HCT116 (cell line): ENCODE measurements at regions not wholly inside any gene's neighbourhood (a gene's known extent, or its start where the extent isn't known, plus 50 kb on each side); places are given as distances from the start of the nearest gene placed in this dataset.

Source experiments
- ATAC-seq: fragments of 200-7000 bp; cut with Tn5 transposase; 2 replicates; pipeline ENCODE4 v1.9.1; 2020; ENCODE audit warnings: mild to moderate bottlenecking, moderate library complexity
- BruUV-seq: library from RNA; stranded (reverse); fragments of 400-500 nt; replicated peaks from 2 replicates; lab custom pipeline; 2021; lab: Mats Ljungman, UMichigan
- CTCF ChIA-PET: fragments of 300-600 bp; sonication (Branson Sonifier 250); formaldehyde crosslinking; loops from one replicate; lab custom pipeline; 2021; ENCODE audit warnings: antibody characterized with exemption; lab: Charles Lee
- POLR2A ChIA-PET: fragments of 300-600, 350-600 bp; sonication (Branson Sonifier 250); formaldehyde crosslinking; loops from one replicate; lab custom pipeline; 2021; ENCODE audit warnings: antibody characterized with exemption; lab: Charles Lee
- RAD21 ChIA-PET, 2 experiments: fragments of 300-600 bp; sonication (Branson Sonifier 250); formaldehyde crosslinking; loops; one replicate each; lab custom pipeline; 2023; ENCODE audit warnings: low total read pairs in 2 of 2; ENCODE audit not compliant: uncharacterized antibody in 2 of 2, unreplicated experiment in 2 of 2, low non-redundant PET in 1 of 2; lab: Charles Lee
- DNase-seq: peaks from one replicate; pipeline ENCODE4 v3.0.0-alpha.2; 2010; ENCODE audit warnings: low read depth, low spot score
- H2AFZ ChIP-seq: fragments of 200-600 bp; shearing (Covaris generic), sonication (generic); 2 replicates; pipeline ENCODE4 v1.6.1; 2017; ENCODE audit warnings: low read depth, mixed run types, mixed read lengths, antibody characterized with exemption, low read length; ENCODE audit not compliant: poor library complexity, severe bottlenecking
- H3K27ac ChIP-seq: 2 replicates; pipeline ENCODE4 v1.5.1; 2012; ENCODE audit warnings: low read depth, low read length
- H3K27me3 ChIP-seq: fragments of 200-600 bp; sonication (generic); 2 replicates; pipeline ENCODE4 v1.6.1; 2016; ENCODE audit warnings: mixed run types, low read length, mixed read lengths; ENCODE audit not compliant: insufficient read depth
- H3K36me3 ChIP-seq, 2 experiments: fragments of 200-500 bp in 1 of 2; fragments of 200-600 bp in 1 of 2; sonication (Bioruptor generic) in 1 of 2; sonication (generic) in 1 of 2; 2 replicates each; pipeline versions ENCODE4 v1.5.1 to v1.6.1; 2014 to 2016; ENCODE audit warnings: low read length in 2 of 2, inconsistent platforms in 1 of 2, mixed read lengths in 1 of 2, mixed run types in 1 of 2; ENCODE audit not compliant: insufficient read depth in 2 of 2, control insufficient read depth in 1 of 2
- H3K4me1 ChIP-seq, 2 experiments: fragments of 200-600 bp in 1 of 2; sonication (generic) in 1 of 2; 2 replicates each; pipeline versions ENCODE4 v1.5.1 to v1.6.1; 2012 to 2017; ENCODE audit warnings: low read length in 2 of 2, inconsistent platforms in 1 of 2, mild to moderate bottlenecking in 1 of 2, mixed read lengths in 1 of 2, mixed run types in 1 of 2, moderate library complexity in 1 of 2; ENCODE audit not compliant: insufficient read depth in 2 of 2, control insufficient read depth in 1 of 2
- H3K4me2 ChIP-seq: fragments of 200-600 bp; sonication (generic); 2 replicates; pipeline ENCODE4 v1.6.1; 2017; ENCODE audit warnings: mixed run types, low read length, mixed read lengths
- H3K4me3 ChIP-seq, 2 experiments: fragments of 200-600 bp in 1 of 2; sonication (generic) in 1 of 2; replicated peaks in 1 of 2; 2 replicates each; pipeline ENCODE4 v1.5.1; 2011 to 2016; ENCODE audit warnings: low read length in 2 of 2, control low read depth in 1 of 2, low read depth in 1 of 2, mild to moderate bottlenecking in 1 of 2, mixed read lengths in 1 of 2, mixed run types in 1 of 2
- H3K79me2 ChIP-seq: fragments of 200-600 bp; sonication (generic); 2 replicates; pipeline ENCODE4 v1.6.1; 2017; ENCODE audit warnings: mild to moderate bottlenecking, mixed run types, low read length, moderate library complexity, mixed read lengths; ENCODE audit not compliant: insufficient read depth
- H3K9ac ChIP-seq: fragments of 200-600 bp; sonication (generic); 2 replicates; pipeline ENCODE4 v1.6.1; 2016; ENCODE audit warnings: low read length, mixed read lengths
- H3K9me2 ChIP-seq: fragments of 200-600 bp; sonication (generic), shearing (Covaris generic); 2 replicates; pipeline ENCODE4 v1.6.1; 2017; ENCODE audit warnings: mixed run types, mild to moderate bottlenecking, moderate library complexity; ENCODE audit not compliant: insufficient read depth
- H3K9me3 ChIP-seq, 2 experiments: fragments of 200-500 bp in 1 of 2; fragments of 200-600 bp in 1 of 2; sonication (Bioruptor generic) in 1 of 2; sonication (generic) in 1 of 2; 2 replicates each; pipeline ENCODE4 v1.6.1; 2014 to 2017; ENCODE audit warnings: low read length in 2 of 2, mixed read lengths in 2 of 2, inconsistent platforms in 1 of 2, low read depth in 1 of 2, mild to moderate bottlenecking in 1 of 2, mixed run types in 1 of 2, moderate library complexity in 1 of 2; ENCODE audit not compliant: control insufficient read depth in 1 of 2, insufficient read depth in 1 of 2
- H4K20me1 ChIP-seq: fragments of 200-600 bp; sonication (generic), shearing (Covaris generic); 2 replicates; pipeline ENCODE4 v1.6.1; 2017; ENCODE audit warnings: mixed run types, mild to moderate bottlenecking, moderate library complexity; ENCODE audit not compliant: insufficient read depth
- ATF3 ChIP-seq: IDR thresholded peaks from 2 replicates; pipeline ENCODE4 v1.6.1; 2012
- CBX3 ChIP-seq: IDR thresholded peaks from 2 replicates; pipeline ENCODE4 v1.6.1; 2012; ENCODE audit warnings: low read depth
- CEBPB ChIP-seq: IDR thresholded peaks from 2 replicates; pipeline ENCODE4 v1.6.1; 2012; ENCODE audit warnings: low read depth
- EGR1 ChIP-seq: IDR thresholded peaks from 2 replicates; pipeline ENCODE4 v1.6.1; 2012; ENCODE audit warnings: low read depth
- ELF1 ChIP-seq: IDR thresholded peaks from 2 replicates; pipeline ENCODE4 v1.6.1; 2012; ENCODE audit warnings: low read depth, borderline replicate concordance
- EZH2phosphoT487 ChIP-seq: fragments of 200-600 bp; IDR thresholded peaks from 2 replicates; pipeline ENCODE4 v1.6.1; 2018; ENCODE audit warnings: antibody characterized with exemption, borderline replicate concordance
- FOSL1 ChIP-seq: IDR thresholded peaks from 2 replicates; pipeline ENCODE4 v1.6.1; 2012; ENCODE audit warnings: low read depth
- MAX ChIP-seq: IDR thresholded peaks from 2 replicates; pipeline ENCODE4 v1.6.1; 2012
- POLR2AphosphoS5 ChIP-seq: IDR thresholded peaks from 2 replicates; pipeline ENCODE4 v1.6.1; 2011; ENCODE audit warnings: mild to moderate bottlenecking, low read depth, low read length, moderate library complexity
- RAD21 ChIP-seq: IDR thresholded peaks from 2 replicates; pipeline ENCODE4 v1.6.1; 2012; ENCODE audit warnings: low read depth, mild to moderate bottlenecking
- SIN3A ChIP-seq: IDR thresholded peaks from 2 replicates; pipeline ENCODE4 v1.6.1; 2012; ENCODE audit warnings: low read depth
- TCF7L2 ChIP-seq: IDR thresholded peaks from 2 replicates; pipeline ENCODE4 v1.7.0; 2011; ENCODE audit warnings: borderline replicate concordance, inconsistent platforms; ENCODE audit not compliant: insufficient read depth, insufficient read length; ENCODE audit errors: extremely low read depth
- ZBTB33 ChIP-seq: IDR thresholded peaks from 2 replicates; pipeline ENCODE4 v1.6.1; 2011; ENCODE audit warnings: mild to moderate bottlenecking, low read length, moderate library complexity; ENCODE audit not compliant: insufficient replicate concordance; ENCODE audit errors: extremely low read depth
- ZFX ChIP-seq: fragments of 450-650 bp; IDR thresholded peaks from 2 replicates; pipeline ENCODE4 v1.6.1; 2017
- ZNF274 ChIP-seq: fragments of 200-500 bp; sonication (Bioruptor generic); IDR thresholded peaks from 2 replicates; pipeline ENCODE4 v1.6.1; 2014; ENCODE audit warnings: mild to moderate bottlenecking, low read depth, low read length, inconsistent platforms
- intact Hi-C: fragments of 100-400 bp; cut with micrococcal nuclease; formaldehyde crosslinking; loops from 2 replicates; pipeline ENCODE4 v1.10.0; 2022

GRCh38 chr3:18666655-18667054 lies 241.5 kb upstream of the SATB1 start:
- RAD21 ChIA-PET: no interaction called here
- Histone ChIP-seq H3K4me3 (no peak overlapping the region), H3K27ac (no peak overlapping the region), H3K9me3 (no peaks in the 10 kb centered on the region), H2AFZ (no peak overlapping the region), H3K9me2 (no peaks in the 10 kb centered on the region), H4K20me1 (no peaks in the 10 kb centered on the region), H3K4me2 (no peak overlapping the region), H3K4me1 (no peaks in the 10 kb centered on the region), H3K36me3 (no peaks in the 10 kb centered on the region), H3K79me2 (no peaks in the 10 kb centered on the region), H3K27me3 (no peaks in the 10 kb centered on the region; the same call in 1 of the 2 replicates), H3K9ac (no peak overlapping the region)
- intact Hi-C loops: no loop called here
- no peak for DNase-seq
- ATAC-seq: no peak
- no TSS peak for BruUV-seq
- POLR2A ChIA-PET: no interaction called here
- CTCF ChIA-PET: no interaction called here
- no peak for TF ChIP-seq ATF3
- no peak for TF ChIP-seq EZH2phosphoT487
- no peak for TF ChIP-seq RAD21
- no peak for TF ChIP-seq FOSL1
- TF ChIP-seq MAX: no peak
- TF ChIP-seq CEBPB: no peak
- TF ChIP-seq CBX3: no peak
- TF ChIP-seq SIN3A: no peak
- TF ChIP-seq EGR1: no peak
- no peak for TF ChIP-seq ZBTB33
- no peak for TF ChIP-seq POLR2AphosphoS5
- no peak for TF ChIP-seq ELF1
- no peak for TF ChIP-seq TCF7L2
- no peak for TF ChIP-seq ZFX
- no peak for TF ChIP-seq ZNF274
